ENCODE measurements at regions not wholly inside any gene's neighbourhood (a gene's known extent, or its start where the extent isn't known, plus 50 kb on each side); places are given as distances from the start of the nearest gene placed in this dataset.

DNA sequence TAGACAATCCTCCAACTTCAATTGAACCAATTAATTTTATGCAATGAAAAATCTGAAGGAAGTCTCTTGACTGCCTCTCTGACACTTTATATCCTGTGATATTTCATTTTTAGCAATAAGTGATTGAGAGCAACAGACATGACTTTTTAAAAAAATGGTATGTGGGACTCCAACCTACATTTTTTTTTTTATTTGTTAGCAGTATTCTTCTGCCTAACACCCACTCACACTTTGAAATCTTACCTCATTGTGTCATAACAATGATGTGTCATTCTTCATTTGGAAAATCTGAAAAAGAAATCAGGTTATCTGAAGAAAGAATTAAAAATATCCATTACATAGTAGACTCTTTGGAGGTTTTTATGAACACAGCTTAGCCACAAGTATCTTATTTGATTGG, 541.3 kb upstream of the KCNMB2 start:
- TF ChIP-seq, protein P1, sequence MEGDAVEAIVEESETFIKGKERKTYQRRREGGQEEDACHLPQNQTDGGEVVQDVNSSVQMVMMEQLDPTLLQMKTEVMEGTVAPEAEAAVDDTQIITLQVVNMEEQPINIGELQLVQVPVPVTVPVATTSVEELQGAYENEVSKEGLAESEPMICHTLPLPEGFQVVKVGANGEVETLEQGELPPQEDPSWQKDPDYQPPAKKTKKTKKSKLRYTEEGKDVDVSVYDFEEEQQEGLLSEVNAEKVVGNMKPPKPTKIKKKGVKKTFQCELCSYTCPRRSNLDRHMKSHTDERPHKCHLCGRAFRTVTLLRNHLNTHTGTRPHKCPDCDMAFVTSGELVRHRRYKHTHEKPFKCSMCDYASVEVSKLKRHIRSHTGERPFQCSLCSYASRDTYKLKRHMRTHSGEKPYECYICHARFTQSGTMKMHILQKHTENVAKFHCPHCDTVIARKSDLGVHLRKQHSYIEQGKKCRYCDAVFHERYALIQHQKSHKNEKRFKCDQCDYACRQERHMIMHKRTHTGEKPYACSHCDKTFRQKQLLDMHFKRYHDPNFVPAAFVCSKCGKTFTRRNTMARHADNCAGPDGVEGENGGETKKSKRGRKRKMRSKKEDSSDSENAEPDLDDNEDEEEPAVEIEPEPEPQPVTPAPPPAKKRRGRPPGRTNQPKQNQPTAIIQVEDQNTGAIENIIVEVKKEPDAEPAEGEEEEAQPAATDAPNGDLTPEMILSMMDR (IDR thresholded peaks at IDR 0.05; ENCODE audit: low read depth, low read length), result no peak
- TF ChIP-seq POLR2A (IDR thresholded peaks at IDR 0.05; ENCODE audit: extremely low read depth, insufficient read length), result no peak
- no peak for TF ChIP-seq MAX (IDR thresholded peaks at IDR 0.05; ENCODE audit: low read depth, low read length)
- TF ChIP-seq MYC (IDR thresholded peaks at IDR 0.05; ENCODE audit: low read depth, low read length), result no peak
